ENCODE measurements at regions not wholly inside any gene's neighbourhood (a gene's known extent, or its start where the extent isn't known, plus 50 kb on each side); places are given as distances from the start of the nearest gene placed in this dataset.
"Not testable (repeated sequence)": the region's sequence is repeated elsewhere in the genome, so short reads cannot be mapped to it uniquely, and the experiment has no call there.

DNA sequence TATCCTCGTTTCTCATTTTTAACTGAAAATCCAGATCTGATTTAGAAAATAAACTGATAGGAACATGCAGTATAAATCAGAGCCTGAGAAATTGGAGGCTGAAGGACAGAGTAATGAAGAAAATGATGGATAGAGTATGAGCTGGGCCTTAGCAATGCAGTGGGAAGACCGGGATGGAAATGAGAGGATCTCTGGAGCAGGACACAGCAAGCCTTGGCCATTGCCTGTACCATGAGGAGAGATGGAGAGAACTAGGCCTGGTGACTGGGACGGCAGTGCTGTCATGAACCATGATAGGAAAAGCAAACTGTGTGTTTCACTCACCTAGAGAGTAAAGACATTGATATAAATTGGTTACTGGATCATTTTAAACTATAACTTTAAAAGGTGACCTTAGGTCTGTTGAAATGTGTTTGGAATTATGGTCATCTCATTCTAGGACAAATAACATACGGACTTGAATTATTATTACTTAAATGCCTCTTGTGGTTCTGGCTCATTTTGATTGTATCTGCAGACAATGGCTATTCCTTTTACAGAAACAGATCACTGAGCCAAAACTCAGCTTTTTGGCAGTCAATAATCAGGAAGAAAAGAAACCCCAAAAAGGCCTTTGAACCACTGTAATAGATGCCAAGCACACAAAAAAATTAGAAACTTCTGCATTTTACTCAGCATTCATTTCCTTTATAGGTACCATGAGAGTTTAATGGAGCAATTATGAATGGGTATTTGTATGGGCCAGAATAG, 251.9 kb upstream of the PRKD1 start:
- Histone ChIP-seq H3K27ac (ENCODE audit: low read depth, low read length) (no peak overlapping the region), H3K27me3 (ENCODE audit: control insufficient read depth, insufficient read depth, low read length) (no peaks in the 10 kb centered on the region), H3K4me3 (ENCODE audit: low read length) (no peak overlapping the region), H3K9ac (ENCODE audit: low read length) (no peak overlapping the region), H3K4me1 (ENCODE audit: control insufficient read depth, insufficient read depth, low read length) (no peaks in the 10 kb centered on the region), H3K36me3 (ENCODE audit: control insufficient read depth, insufficient read depth, low read length) (no peaks in the 10 kb centered on the region)

DNA sequence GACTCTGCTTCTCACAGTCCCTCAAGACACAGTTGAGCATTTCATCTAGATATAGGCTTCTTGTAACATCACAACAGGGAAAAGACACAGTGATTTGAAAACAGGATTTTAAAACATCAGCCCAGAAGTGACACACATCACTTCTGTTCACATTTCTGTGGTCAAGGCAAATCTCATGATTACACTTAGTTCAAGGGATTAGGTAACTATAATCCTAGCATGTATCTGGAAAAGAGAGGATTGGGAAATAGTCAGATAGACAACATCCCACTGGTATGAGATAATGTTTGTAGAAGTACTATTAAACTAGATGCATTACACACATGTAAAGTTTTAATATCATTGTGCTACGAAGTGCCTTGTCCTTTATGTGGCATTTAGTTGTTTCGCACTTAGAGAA, 252.6 kb upstream of the PRKD1 start:
- Histone ChIP-seq H3K36me3 (ENCODE audit: control insufficient read depth, insufficient read depth, low read length) (no peaks in the 10 kb centered on the region), H3K27me3 (ENCODE audit: control insufficient read depth, insufficient read depth, low read length) (no peaks in the 10 kb centered on the region), H3K4me1 (ENCODE audit: control insufficient read depth, insufficient read depth, low read length) (no peaks in the 10 kb centered on the region), H3K9ac (ENCODE audit: low read length) (no peak overlapping the region), H3K4me3 (ENCODE audit: low read length) (no peak overlapping the region), H3K27ac (ENCODE audit: low read depth, low read length) (no peak overlapping the region)

DNA sequence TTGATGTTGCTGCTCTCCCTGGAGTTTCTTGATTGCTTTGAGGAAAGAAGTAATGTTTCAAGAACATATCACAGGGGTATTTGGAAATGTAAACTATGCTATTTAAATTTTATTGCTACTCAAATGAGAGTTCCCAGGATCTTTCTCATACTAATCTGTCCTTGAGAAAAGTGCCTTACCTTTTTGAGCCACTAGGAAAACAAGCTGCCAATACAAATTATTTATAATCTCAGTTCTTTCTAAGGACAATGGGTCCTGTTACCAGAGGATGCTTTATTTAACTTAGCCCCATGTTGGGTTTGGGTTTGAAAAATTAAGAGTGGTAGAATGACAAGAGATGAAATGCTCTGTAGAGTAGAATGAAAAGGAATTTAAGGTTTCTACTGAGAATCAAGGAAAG, 258.2 kb upstream of the PRKD1 start:
- no peaks in the 10 kb centered on the region for H3K36me3 ChIP-seq (ENCODE audit: control insufficient read depth, insufficient read depth, low read length)
- no peak overlapping the region for H3K27ac ChIP-seq (ENCODE audit: low read depth, low read length)
- no peak overlapping the region for H3K4me3 ChIP-seq (ENCODE audit: low read length)
- no peaks in the 10 kb centered on the region for H3K27me3 ChIP-seq (ENCODE audit: control insufficient read depth, insufficient read depth, low read length)
- H3K4me1 ChIP-seq (ENCODE audit: control insufficient read depth, insufficient read depth, low read length): no peaks in the 10 kb centered on the region
- no peak overlapping the region for H3K9ac ChIP-seq (ENCODE audit: low read length)

DNA sequence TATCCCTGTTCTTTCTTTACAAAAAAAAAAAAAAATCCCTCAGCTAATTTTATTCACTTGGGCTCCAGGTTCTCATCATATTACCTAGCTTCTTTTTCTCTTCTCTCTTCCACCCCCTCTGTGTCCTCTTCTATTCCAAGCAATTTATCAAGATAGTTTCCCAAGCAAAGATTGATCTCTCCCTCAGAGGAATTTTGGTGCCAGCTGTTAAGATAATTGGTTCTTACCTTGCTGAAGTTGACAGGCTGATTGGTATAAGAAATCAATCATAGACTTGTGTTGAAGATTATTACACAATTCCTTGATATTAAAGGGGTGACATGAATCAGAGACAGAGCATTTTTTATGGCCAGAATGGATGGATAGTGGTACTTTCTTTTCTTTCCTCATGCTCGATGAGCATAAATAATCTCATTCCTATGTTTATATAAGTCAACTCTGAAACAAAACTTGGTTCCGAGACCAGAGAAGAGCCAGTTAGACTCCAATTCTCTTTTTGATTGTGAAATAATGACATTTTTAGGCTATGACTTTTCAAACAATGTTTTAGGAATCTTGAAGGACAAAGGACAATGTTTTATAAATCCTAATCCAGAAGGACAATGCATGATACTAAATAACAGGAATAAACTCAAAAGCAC, 264.1 kb upstream of the PRKD1 start:
- Histone ChIP-seq H3K4me3 (ENCODE audit: low read length) (no peak overlapping the region), H3K9ac (ENCODE audit: low read length) (no peak overlapping the region), H3K4me1 (ENCODE audit: control insufficient read depth, insufficient read depth, low read length) (peaks cover 14% of the 10 kb centered on the region), H3K27me3 (ENCODE audit: control insufficient read depth, insufficient read depth, low read length) (no peaks in the 10 kb centered on the region), H3K36me3 (ENCODE audit: control insufficient read depth, insufficient read depth, low read length) (no peaks in the 10 kb centered on the region), H3K27ac (ENCODE audit: low read depth, low read length) (no peak overlapping the region)

DNA sequence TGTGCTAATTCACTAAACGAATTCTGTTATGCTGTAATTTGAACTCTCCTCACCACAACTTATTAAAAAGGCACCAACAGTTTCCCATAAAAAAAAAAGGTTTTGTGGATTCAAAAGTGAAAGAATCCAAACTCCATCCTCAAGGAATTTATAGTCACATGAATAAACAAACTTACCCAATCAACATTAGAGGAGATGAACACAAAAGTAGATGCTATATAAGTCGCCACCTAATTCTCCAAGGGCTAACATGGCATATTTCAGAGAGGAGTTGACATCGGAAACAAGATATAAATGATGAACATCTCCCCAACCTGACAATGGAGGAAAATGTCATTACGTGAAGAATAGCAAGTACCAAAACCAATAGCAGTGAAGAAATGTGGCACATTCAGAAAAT, 265.5 kb upstream of the PRKD1 start:
- Histone ChIP-seq H3K27ac (ENCODE audit: low read depth, low read length) (no peak overlapping the region), H3K27me3 (ENCODE audit: control insufficient read depth, insufficient read depth, low read length) (no peaks in the 10 kb centered on the region), H3K4me3 (ENCODE audit: low read length) (no peak overlapping the region), H3K9ac (ENCODE audit: low read length) (no peak overlapping the region), H3K36me3 (ENCODE audit: control insufficient read depth, insufficient read depth, low read length) (no peaks in the 10 kb centered on the region), H3K4me1 (ENCODE audit: control insufficient read depth, insufficient read depth, low read length) (peaks cover 14% of the 10 kb centered on the region)

DNA sequence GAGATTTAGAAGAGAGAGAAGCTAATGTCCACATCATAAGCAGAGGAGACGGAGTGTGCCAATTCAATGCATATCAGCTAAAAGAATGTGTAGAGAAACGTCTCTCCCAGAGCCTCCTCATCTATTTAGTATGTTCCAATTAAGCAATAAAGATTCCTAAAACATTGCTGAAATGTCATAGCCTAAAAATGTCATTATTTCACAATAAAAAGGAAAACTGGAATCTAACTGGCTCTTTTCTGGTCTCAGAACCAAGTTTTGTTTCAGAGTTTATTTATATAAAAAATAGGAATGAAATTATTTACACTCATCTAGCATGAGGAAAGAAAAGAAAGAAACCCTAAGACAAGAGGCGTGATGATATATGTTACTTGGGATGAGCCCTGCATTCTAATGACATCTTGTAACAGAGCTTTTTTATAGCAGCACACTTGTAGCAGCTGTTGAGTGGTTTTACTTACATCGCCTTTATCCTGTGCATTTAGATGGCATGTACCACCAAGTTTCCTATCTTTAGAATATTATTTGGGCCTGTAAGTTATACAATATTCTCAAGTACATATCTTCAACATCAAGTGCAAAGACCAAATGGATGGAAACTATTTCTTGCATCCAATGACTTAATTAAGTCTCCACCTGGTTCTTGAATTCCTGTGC, 266.3 kb upstream of the PRKD1 start:
- Histone ChIP-seq H3K27me3 (ENCODE audit: control insufficient read depth, insufficient read depth, low read length) (no peaks in the 10 kb centered on the region), H3K4me1 (ENCODE audit: control insufficient read depth, insufficient read depth, low read length) (peaks cover 14% of the 10 kb centered on the region), H3K36me3 (ENCODE audit: control insufficient read depth, insufficient read depth, low read length) (no peaks in the 10 kb centered on the region), H3K9ac (ENCODE audit: low read length) (no peak overlapping the region), H3K4me3 (ENCODE audit: low read length) (no peak overlapping the region), H3K27ac (ENCODE audit: low read depth, low read length) (peak overlapping the region; percentile 66)

DNA sequence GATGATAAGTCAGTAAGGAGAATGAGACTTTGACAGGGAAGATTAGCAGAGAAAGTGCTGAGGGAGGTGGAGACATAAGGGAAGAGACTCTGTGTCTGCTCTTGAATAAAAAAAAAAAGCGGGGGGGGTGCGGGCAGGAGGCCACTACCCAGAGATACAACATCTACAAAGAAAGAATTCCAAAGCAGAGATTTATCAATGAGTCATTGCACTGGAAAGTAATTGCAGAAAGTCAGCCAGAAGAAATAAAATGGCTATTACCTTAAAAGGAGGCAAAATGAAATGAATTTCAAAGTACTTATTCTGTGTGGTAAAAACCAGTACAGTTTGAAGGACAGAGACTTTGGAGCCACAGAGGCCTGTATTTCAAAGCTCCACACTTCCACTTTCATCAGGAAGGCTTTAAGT, 267.1 kb upstream of the PRKD1 start:
- H3K9ac ChIP-seq (ENCODE audit: low read length): no peak overlapping the region
- H3K36me3 ChIP-seq (ENCODE audit: control insufficient read depth, insufficient read depth, low read length): no peaks in the 10 kb centered on the region
- no peak overlapping the region for H3K4me3 ChIP-seq (ENCODE audit: low read length)
- H3K4me1 ChIP-seq (ENCODE audit: control insufficient read depth, insufficient read depth, low read length): peaks cover 14% of the 10 kb centered on the region
- no peaks in the 10 kb centered on the region for H3K27me3 ChIP-seq (ENCODE audit: control insufficient read depth, insufficient read depth, low read length)
- peak overlapping the region; percentile 78 for H3K27ac ChIP-seq (ENCODE audit: low read depth, low read length)

DNA sequence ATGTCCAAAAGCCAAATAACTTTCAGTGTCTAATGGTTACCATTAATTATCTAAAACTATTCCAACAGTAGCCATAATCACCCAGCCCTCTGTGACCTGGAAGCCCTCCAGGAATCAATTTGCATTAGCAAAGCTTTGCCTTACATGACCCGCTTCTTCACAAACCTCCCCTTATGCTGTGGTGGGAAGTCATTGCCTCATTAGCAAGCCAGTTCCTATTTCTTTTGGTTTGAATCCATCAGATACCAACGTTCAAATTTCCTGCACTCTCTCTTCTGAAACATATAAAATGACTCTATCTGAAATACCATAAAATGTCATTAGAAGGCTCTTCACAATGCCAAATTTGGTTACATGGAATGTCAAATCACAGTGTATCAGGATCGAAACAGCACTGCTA, 268.3 kb upstream of the PRKD1 start:
- H3K4me3 ChIP-seq (ENCODE audit: low read length): no peak overlapping the region
- no peaks in the 10 kb centered on the region for H3K27me3 ChIP-seq (ENCODE audit: control insufficient read depth, insufficient read depth, low read length)
- no peak overlapping the region for H3K27ac ChIP-seq (ENCODE audit: low read depth, low read length)
- H3K9ac ChIP-seq (ENCODE audit: low read length): no peak overlapping the region
- no peaks in the 10 kb centered on the region for H3K36me3 ChIP-seq (ENCODE audit: control insufficient read depth, insufficient read depth, low read length)
- H3K4me1 ChIP-seq (ENCODE audit: control insufficient read depth, insufficient read depth, low read length): peaks cover 14% of the 10 kb centered on the region

DNA sequence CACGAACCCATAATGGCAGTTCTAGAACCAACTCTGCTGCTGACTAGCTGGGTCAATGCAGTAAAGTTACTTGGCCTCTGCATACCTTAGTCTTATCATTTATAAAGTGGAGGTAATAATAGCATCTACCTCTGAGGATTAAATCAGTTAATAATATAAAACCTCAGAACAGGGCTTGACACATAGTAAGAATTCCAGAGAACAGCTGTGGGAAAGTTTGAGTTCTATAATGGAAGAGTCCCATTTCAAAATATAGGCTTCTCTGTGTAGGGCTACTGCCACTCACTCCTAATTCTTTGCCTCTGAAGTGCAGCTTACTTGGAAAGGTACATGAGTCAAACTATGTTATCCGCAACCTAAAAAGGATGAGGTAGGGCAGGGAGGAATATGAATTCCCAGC, 269.2 kb upstream of the PRKD1 start:
- Histone ChIP-seq H3K27ac (ENCODE audit: low read depth, low read length) (no peak overlapping the region), H3K36me3 (ENCODE audit: control insufficient read depth, insufficient read depth, low read length) (no peaks in the 10 kb centered on the region), H3K4me3 (ENCODE audit: low read length) (no peak overlapping the region), H3K4me1 (ENCODE audit: control insufficient read depth, insufficient read depth, low read length) (peaks cover 14% of the 10 kb centered on the region), H3K9ac (ENCODE audit: low read length) (no peak overlapping the region), H3K27me3 (ENCODE audit: control insufficient read depth, insufficient read depth, low read length) (no peaks in the 10 kb centered on the region)

DNA sequence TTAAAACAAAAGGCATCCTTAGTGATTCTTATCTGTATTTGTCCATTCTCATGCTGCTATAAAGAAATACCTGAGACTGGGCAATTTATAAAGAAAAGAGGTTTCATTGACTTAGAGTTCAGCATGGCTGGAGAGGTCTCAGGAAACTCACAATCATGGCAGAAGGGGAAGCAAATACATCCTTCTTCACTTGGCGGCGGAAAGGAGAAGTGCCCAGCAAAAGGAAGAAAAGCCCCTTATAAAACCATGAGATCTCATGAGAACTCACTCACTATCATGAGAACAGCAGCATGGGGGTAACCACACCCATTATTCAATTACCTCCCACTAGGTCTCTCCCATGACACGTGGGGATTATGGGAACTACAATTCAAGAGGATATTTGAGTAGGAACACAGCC, 271.1 kb upstream of the PRKD1 start:
- H3K36me3 ChIP-seq (ENCODE audit: control insufficient read depth, insufficient read depth, low read length); H3K27ac ChIP-seq (ENCODE audit: low read depth, low read length); H3K9ac ChIP-seq (ENCODE audit: low read length); H3K27me3 ChIP-seq (ENCODE audit: control insufficient read depth, insufficient read depth, low read length); H3K4me3 ChIP-seq (ENCODE audit: low read length): not testable (repeated sequence)
- H3K4me1 ChIP-seq (ENCODE audit: control insufficient read depth, insufficient read depth, low read length): peaks cover 13% of the 10 kb centered on the region

DNA sequence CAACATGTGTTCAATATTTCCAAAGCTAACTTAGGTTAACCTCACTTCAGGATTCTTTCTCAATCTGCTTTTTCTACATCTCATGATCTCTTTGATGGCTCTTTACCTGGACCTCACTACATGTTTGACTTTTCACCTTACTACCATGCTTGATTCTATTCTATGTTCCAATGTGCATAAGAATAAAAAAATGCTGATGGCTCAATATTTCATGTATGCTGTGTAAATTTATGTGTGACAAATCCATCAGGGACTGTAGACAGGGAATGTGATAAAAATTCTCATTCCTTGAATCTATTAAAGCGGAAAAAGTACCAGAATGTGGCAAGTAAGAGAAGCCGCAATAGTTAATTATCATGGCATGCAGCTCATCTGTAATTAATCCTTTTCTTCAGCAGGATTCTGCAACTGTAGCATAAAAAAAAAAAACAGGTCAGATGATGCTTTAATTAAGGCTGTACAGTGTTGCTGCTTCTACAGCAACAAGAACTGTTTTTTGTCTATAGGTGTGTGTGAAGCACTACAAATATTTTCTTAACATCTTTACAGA, 276.9 kb upstream of the PRKD1 start:
- no peaks in the 10 kb centered on the region for H3K4me1 ChIP-seq (ENCODE audit: control insufficient read depth, insufficient read depth, low read length)
- H3K36me3 ChIP-seq (ENCODE audit: control insufficient read depth, insufficient read depth, low read length): no peaks in the 10 kb centered on the region
- H3K4me3 ChIP-seq (ENCODE audit: low read length): no peak overlapping the region
- no peak overlapping the region for H3K9ac ChIP-seq (ENCODE audit: low read length)
- no peak overlapping the region for H3K27ac ChIP-seq (ENCODE audit: low read depth, low read length)
- no peaks in the 10 kb centered on the region for H3K27me3 ChIP-seq (ENCODE audit: control insufficient read depth, insufficient read depth, low read length)

DNA sequence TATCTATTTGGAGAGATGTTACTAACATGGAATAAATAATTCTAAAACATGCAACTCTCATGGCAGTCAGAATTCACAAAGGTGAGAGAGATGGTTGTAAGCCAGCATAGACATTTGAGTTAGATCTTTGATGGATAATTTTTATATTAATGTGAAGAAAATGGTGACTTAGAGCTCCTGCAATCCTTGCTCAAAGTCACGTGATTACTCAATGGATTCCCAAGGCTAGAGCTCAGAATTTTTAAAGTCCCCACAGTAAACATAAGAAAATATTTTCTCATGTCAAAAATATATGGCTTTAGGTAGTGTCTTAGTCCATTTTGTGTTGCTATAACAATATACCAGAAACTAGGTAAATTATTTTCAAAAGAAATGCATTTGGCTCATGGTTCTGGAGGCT, 281.5 kb upstream of the PRKD1 start:
- Histone ChIP-seq H3K9ac (ENCODE audit: low read length) (no peak overlapping the region), H3K27me3 (ENCODE audit: control insufficient read depth, insufficient read depth, low read length) (no peaks in the 10 kb centered on the region), H3K27ac (ENCODE audit: low read depth, low read length) (no peak overlapping the region), H3K4me1 (ENCODE audit: control insufficient read depth, insufficient read depth, low read length) (no peaks in the 10 kb centered on the region), H3K4me3 (ENCODE audit: low read length) (no peak overlapping the region), H3K36me3 (ENCODE audit: control insufficient read depth, insufficient read depth, low read length) (no peaks in the 10 kb centered on the region)
